ENCODE measurements at regions not wholly inside any gene's neighbourhood (a gene's known extent, or its start where the extent isn't known, plus 50 kb on each side); places are given as distances from the start of the nearest gene placed in this dataset.

- DNase-seq, result peak; percentile 50
Observed at GRCh38 chr3:56923526-56924224, 121.9 kb upstream of the ARHGEF3 start.

- peak; percentile 70 for DNase-seq
Observed at GRCh38 chr3:56921573-56922453, 120.1 kb upstream of the ARHGEF3 start.

DNA sequence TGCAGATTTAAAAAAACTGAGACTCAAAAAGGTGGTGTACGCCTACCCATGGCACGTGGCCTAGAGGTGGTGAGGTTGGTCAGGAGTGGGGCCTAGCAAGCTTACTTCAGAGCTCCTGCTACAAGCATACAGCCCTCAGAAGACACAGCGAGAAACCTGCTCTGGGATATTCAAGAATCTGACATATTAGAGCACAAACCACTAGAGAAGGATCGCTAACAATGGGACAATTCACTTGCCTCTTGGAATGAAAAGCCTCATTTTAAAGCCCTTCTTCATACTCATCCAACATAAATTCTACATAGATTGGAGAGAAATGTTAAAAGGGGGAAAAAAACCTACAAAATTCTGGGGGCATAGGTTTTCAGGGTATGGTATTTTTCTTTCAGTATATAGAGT is 118.0 kb upstream of the ARHGEF3 start:
- DNase-seq, result no peak

DNA sequence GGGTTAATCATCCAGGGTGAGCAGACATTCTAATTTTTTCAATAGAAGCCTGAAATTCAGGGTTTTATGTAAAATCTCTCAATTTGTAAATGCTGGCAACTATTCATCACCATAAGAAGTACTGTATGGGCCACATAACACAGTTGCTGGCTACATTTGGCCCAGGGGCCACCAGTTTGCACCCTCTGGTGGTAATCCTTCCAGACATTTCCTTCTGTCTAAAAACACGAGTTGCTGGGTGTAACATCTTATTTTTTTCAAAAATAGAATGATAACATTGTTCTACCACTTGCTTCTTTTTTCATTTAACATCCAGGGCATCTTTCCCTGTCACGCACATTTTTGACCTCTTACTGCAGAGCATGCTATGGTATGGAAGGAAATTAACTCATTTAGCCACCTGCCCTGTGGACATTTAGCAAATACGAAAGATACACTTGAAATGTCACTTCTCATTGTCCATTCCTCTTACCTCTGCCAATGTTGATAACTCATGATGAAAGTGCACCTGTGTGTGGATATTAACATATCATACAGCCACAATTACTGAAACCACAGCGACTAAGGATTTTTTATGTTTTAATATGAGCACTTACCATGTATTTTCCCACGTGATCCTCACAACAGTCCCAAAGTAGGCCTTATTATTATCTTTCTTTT is 117.5 kb upstream of the ARHGEF3 start:
- DNase-seq, result no peak

DNA sequence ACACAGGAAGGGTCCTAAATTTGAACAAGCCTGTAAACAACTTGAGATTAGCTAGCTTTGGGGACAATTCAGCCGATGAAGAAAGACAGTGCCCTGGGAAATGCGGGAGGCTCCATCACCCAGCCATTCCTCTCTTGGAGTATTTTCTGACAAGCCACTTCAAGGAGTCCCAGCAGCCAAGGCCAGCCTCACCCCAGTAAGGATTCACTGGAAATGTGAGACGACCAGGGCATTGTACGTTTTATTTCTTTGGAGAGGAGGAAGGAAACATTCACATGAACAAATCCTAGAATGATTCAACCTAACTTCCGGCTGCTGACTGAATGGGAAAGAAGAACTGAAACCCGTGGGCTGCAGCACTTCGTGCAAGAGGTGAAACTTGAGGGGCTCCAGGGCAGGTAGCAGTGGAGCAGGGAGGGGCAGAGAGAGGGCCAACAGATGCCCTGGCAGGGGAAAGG is 116.4 kb upstream of the ARHGEF3 start:
- peak; percentile 89 for DNase-seq

DNA sequence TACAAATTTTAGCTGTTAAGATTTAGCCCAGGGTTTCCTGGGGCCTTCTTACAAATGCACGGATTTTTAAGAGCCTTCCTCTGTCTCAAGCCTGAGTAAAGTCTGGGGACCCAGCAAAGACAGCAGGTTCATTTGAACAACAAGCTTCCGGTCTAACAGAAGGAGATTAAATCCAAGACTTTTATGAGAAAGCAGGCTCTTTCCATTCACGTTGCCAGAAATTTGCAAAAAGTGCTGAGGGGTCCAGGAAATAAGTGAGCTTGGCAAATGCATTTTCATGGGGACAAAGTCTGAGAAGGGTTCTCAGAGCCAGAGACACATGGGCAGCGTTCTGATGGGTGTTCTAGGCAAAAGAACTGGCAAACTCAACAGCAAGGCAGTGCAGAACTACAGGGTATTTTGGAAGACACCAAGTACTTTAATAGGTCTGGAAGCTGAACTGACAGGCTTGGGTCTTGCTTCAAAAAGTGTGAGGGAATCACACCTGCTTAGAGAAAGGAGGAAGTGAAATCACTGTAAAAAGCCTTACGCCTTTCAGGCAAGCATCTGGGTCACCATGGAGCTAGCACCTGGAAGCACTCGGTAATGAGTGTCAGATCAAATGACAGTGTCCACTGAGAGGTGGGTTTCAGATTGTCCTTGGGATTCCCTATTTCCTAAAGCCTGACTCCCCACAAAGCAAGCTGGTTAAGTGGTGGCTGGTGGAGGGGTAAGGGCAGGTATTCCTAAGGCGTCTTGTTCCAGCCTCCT is 115.8 kb upstream of the ARHGEF3 start:
- DNase-seq, result peak; percentile 37

- DNase-seq, result peak; percentile 68
Observed at GRCh38 chr3:56916716-56917360, 115.1 kb upstream of the ARHGEF3 start.

GRCh38 chr3:56915966-56916586 is 114.3 kb upstream of the ARHGEF3 start:
- DNase-seq, result peak; percentile 86

DNA sequence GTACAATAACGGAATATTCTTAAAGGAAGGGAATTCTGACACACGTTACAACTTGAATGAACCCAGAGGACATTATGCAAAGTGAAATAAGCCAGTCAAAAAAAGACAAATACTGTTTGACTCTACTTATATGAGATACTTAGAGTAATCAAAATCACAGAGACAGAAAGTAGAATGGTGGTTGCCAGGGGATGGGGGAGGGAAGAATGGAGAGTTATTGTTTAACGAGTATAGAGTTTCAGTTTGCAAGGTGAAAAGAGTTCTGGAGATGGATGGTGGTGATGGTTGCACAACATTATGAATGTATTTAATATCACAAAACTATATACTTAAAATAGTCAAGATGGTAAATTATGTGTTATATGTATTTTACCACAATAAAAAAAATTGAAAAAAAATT is 112.9 kb upstream of the ARHGEF3 start:
- DNase-seq, result peak; percentile 51

GRCh38 chr3:56911363-56911762 is 109.6 kb upstream of the ARHGEF3 start:
- no peak for DNase-seq

DNA sequence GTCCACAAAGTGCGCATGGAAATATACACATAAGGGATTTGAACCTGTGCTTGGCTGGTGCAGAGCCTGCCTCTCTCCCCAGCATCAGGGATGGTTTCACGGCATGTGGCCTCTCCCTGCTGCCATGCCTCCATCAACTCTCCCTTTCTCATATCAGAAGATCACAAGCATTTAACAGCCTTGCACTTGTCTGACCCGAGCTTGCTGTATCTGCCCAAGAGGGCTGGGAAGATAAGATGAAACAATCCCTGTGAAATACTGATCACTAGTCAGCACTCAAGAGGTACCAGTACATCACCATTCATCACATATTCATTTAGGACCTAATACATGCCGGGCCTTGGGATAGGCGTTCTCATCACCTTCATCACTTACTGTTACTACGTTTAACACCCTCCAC is 107.6 kb upstream of the ARHGEF3 start:
- no peak for DNase-seq

DNA sequence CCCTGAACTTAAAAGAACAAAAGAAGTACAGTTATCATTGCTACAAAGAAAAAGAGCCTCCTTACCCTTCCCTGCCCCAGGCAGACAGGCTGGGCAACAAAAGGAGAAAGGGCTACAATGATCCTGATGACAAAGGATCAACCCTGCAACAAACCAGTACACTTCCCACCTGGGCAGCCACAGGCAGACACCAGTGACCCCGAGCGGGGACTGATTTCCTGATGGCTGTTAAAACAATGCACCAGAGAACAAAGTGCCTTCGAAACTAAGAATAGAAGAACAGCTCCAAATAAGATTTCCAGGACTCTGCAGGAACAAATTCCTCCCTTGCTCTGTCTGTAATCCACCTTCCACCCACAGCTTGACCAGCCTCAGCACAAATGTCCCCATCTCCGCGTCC is 106.3 kb upstream of the ARHGEF3 start:
- no peak for DNase-seq

- no peak for DNase-seq
Observed at GRCh38 chr3:56904552-56905215, 102.9 kb upstream of the ARHGEF3 start.

- DNase-seq, result no peak
Observed at GRCh38 chr3:56903231-56903782, 101.6 kb upstream of the ARHGEF3 start.

- no peak for DNase-seq
Observed at GRCh38 chr3:56902468-56903160, 100.9 kb upstream of the ARHGEF3 start.

- DNase-seq, result no peak
Observed at GRCh38 chr3:56900801-56901200, 99.1 kb upstream of the ARHGEF3 start.

- DNase-seq, result no peak
Observed at GRCh38 chr3:56899851-56900250, 98.1 kb upstream of the ARHGEF3 start.

DNA sequence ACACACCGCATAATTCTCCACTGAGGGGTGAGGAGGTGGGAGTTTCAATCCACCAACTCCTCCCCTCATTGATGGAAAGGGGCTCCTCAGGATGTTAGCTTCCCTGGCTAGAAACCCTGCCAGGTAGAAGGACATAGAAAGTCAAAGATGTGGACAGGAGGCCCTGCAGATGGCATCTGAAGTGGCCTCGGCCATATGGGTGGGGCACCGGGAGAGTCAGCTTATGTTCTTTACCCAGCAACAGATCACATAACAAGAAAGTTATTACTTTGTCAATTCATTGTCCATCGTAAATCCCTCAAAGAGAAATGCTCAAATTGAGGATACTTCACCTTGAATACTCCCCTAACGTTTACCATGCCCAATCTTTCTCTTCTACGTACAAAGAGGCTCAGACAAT is 97.3 kb upstream of the ARHGEF3 start:
- DNase-seq, result no peak

GRCh38 chr3:56896357-56896756 is 94.6 kb upstream of the ARHGEF3 start:
- DNase-seq, result no peak

DNA sequence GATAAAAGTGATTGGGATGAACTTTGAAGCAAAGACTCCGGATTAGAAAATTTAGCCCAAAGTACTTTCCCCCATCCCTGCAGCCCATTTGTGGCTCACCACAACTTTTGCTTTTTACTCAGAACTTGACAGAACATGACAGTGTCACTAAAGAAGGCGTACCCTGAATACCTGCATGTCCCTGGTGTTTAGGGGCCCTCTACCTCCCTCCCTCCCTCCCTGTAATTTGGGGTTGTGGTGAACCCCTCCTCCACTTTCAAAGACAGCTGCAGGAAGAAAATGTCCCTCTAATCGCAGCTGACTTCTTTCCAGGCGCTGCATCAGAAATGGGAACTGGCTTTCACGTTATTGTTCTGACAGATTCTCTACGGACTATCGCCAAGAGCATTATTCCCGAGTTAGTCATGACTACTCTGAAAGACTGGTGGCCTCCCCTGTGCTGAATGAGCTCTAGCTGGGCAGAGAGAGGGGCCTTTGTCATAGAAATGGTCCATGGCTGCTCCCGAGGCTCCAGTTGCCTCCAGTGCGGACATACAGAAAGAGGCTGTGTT is 93.2 kb upstream of the ARHGEF3 start:
- DNase-seq, result peak; percentile 61
